Neuronal stem cell (in vitro differentiated cells): ENCODE measurements at regions not wholly inside any gene's neighbourhood (a gene's known extent, or its start where the extent isn't known, plus 50 kb on each side); places are given as distances from the start of the nearest gene placed in this dataset.

Experiments
- DNase-seq: peaks from one replicate; pipeline ENCODE4 v3.0.0-alpha.2; 2013; ENCODE audit warnings: low spot score
- H2AFZ ChIP-seq: one replicate; pipeline ENCODE4 v1.6.1; 2013; ENCODE audit warnings: mild to moderate bottlenecking, low read length, inconsistent platforms
- H2AK5ac ChIP-seq: 2 replicates; pipeline ENCODE4 v1.6.1; 2013; ENCODE audit warnings: low read depth, mild to moderate bottlenecking, inconsistent platforms, low read length, moderate library complexity, mixed read lengths
- H2BK120ac ChIP-seq: 2 replicates; pipeline ENCODE4 v1.6.1; 2013; ENCODE audit warnings: low read depth, mild to moderate bottlenecking, inconsistent platforms, low read length, moderate library complexity, mixed read lengths
- H2BK12ac ChIP-seq: one replicate; pipeline ENCODE4 v1.6.1; 2013; ENCODE audit warnings: low read length, inconsistent platforms
- H2BK15ac ChIP-seq: 2 replicates; pipeline ENCODE4 v1.6.1; 2013; ENCODE audit warnings: mild to moderate bottlenecking, low read length, inconsistent platforms, mixed read lengths
- H2BK5ac ChIP-seq: one replicate; pipeline ENCODE4 v1.6.1; 2013; ENCODE audit warnings: inconsistent platforms, mild to moderate bottlenecking, low read length, moderate library complexity
- H3K14ac ChIP-seq: one replicate; pipeline ENCODE4 v1.6.1; 2013; ENCODE audit warnings: low read length, inconsistent platforms
- H3K18ac ChIP-seq: 2 replicates; pipeline ENCODE4 v1.6.1; 2013; ENCODE audit warnings: low read length, inconsistent platforms
- H3K23ac ChIP-seq: 2 replicates; pipeline ENCODE4 v1.6.1; 2013; ENCODE audit warnings: low read depth, mild to moderate bottlenecking, mixed read lengths, low read length, inconsistent platforms; ENCODE audit not compliant: poor library complexity
- H3K27ac ChIP-seq: replicated peaks from 3 replicates; pipeline ENCODE4 v1.5.1; 2013; ENCODE audit warnings: low read length, inconsistent platforms
- H3K27me3 ChIP-seq, 3 experiments: 2 replicates each; pipeline ENCODE4 v1.6.1; 2013; ENCODE audit warnings: low read length in 3 of 3, mild to moderate bottlenecking in 2 of 3, inconsistent platforms in 1 of 3, low read depth in 1 of 3, mixed read lengths in 1 of 3, moderate library complexity in 1 of 3; ENCODE audit not compliant: control insufficient read depth in 3 of 3, insufficient read depth in 3 of 3
- H3K36me3 ChIP-seq, 2 donors: replicated peaks in 1 of 2; 2 replicates each; pipeline ENCODE4 v1.6.1; 2013; ENCODE audit warnings: low read length in 2 of 2; ENCODE audit not compliant: control insufficient read depth in 2 of 2, insufficient read depth in 2 of 2
- H3K4ac ChIP-seq: 2 replicates; pipeline ENCODE4 v1.6.1; 2013; ENCODE audit warnings: inconsistent platforms, mild to moderate bottlenecking, low read length, moderate library complexity
- H3K4me1 ChIP-seq, 2 donors: 1 replicate in 1 of 2; 2 replicates in 1 of 2; pipeline ENCODE4 v1.6.1; 2013; ENCODE audit warnings: low read length in 2 of 2, low read depth in 1 of 2; ENCODE audit not compliant: control insufficient read depth in 2 of 2, insufficient read depth in 1 of 2
- H3K4me2 ChIP-seq: one replicate; pipeline ENCODE4 v1.6.1; 2013; ENCODE audit warnings: mild to moderate bottlenecking, low read length, inconsistent platforms; ENCODE audit not compliant: insufficient read depth, poor library complexity, severe bottlenecking
- H3K4me3 ChIP-seq, 2 donors: 2 replicates each; pipeline ENCODE4 v1.5.1; 2013; ENCODE audit warnings: low read length in 2 of 2, mild to moderate bottlenecking in 2 of 2, inconsistent platforms in 1 of 2, moderate library complexity in 1 of 2
- H3K79me1 ChIP-seq: one replicate; pipeline ENCODE4 v1.6.1; 2013; ENCODE audit warnings: low read depth, mild to moderate bottlenecking, inconsistent platforms, low read length, moderate library complexity
- H3K9ac ChIP-seq: one replicate; pipeline ENCODE4 v1.6.1; 2013; ENCODE audit warnings: mild to moderate bottlenecking, low read depth, low read length, inconsistent platforms; ENCODE audit not compliant: poor library complexity
- H3K9me3 ChIP-seq, 2 donors: replicated peaks in 1 of 2; 2 replicates each; pipeline versions ENCODE3 to v1.6.1; 2013; ENCODE audit warnings: low read length in 2 of 2, mild to moderate bottlenecking in 2 of 2, inconsistent platforms in 1 of 2, low read depth in 1 of 2, mixed read lengths in 1 of 2, moderate library complexity in 1 of 2; ENCODE audit not compliant: control insufficient read depth in 2 of 2, insufficient read depth in 1 of 2
- H4K8ac ChIP-seq: one replicate; pipeline ENCODE4 v1.6.1; 2013; ENCODE audit warnings: low read depth, mild to moderate bottlenecking, inconsistent platforms, low read length, moderate library complexity
- H4K91ac ChIP-seq: one replicate; pipeline ENCODE4 v1.6.1; 2013; ENCODE audit warnings: low read length, low read depth, mild to moderate bottlenecking, inconsistent platforms; ENCODE audit not compliant: poor library complexity
- WGBS, 2 donors: extraction: QIAGEN DNeasy Blood & Tissue Kit; methylation state at CpG; one replicate each; pipeline ENCODE4 v1.1.7; 2013; ENCODE audit warnings: missing lambda C conversion rate in 2 of 2, mixed read lengths in 1 of 2; ENCODE audit not compliant: insufficient read length in 2 of 2, insufficient replicate concordance in 1 of 2; ENCODE audit errors: extremely low coverage in 2 of 2; 5-methylcytosine and 5-hydroxymethylcytosine counted together

DNA sequence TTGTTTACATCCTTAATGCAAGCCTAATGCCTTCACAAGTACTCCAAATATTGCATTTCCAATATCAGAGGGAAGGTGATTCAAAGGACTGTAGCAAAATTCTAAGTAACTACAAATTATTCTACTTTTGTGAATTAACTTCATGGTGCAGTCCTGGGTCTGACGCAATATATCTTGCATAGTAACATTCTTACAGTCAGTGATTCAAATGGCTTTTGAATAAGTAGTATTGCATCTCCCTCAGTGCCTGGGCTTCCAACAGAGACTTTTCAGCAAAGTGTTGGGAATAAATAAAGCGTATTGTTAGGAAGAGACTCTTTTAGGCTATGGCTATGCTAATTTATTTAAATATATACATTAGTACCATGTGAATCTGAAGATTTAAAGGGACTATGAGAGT, 564.7 kb upstream of the COBL start:
- no peaks in the 10 kb centered on the region for H3K79me1 ChIP-seq
- no peak overlapping the region for H4K91ac ChIP-seq
- no peaks in the 10 kb centered on the region for H3K36me3 ChIP-seq
- no peak overlapping the region for H2AK5ac ChIP-seq
- no peaks in the 10 kb centered on the region for H3K27me3 ChIP-seq
- WGBS, 2 donors: no CpG with 5 or more reads among the region's 2 CpGs
- no peak overlapping the region for H2BK12ac ChIP-seq
- H3K4me3 ChIP-seq: no peak overlapping the region
- DNase-seq: no peak
- H2AFZ ChIP-seq: peak overlapping the region; percentile 27
- no peaks in the 10 kb centered on the region for H3K9me3 ChIP-seq
- H2BK15ac ChIP-seq: no peak overlapping the region
- H3K27ac ChIP-seq: no peak overlapping the region
- no peak overlapping the region for H3K23ac ChIP-seq
- H3K9ac ChIP-seq: no peak overlapping the region
- H3K4me1 ChIP-seq: peaks cover 5 to 11% of the 10 kb centered on the region in 2 donors
- H3K18ac ChIP-seq: no peak overlapping the region
- no peak overlapping the region for H3K14ac ChIP-seq
- H3K4ac ChIP-seq: no peak overlapping the region
- H4K8ac ChIP-seq: no peak overlapping the region
- H3K4me2 ChIP-seq: no peak overlapping the region
- no peak overlapping the region for H2BK120ac ChIP-seq
- H2BK5ac ChIP-seq: no peak overlapping the region

DNA sequence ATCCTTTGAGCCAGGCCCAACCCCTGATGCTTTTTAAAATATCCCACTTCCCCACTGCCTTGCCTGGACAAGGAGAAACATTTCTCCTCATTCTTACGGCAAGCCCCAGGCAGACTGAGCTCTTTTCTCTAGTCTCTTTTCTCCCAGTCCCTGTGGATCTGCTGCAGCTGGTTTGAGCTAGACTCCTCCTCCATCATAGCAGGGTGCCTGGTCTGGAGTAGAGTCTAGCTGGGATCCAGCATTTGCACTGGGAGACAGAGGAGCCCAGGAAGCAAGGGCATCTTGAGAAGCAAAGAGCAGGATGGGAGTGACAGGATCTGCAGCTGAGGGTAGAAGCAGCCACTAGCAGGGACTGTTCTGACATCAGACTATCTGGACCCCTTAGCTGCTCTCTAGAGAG, 562.3 kb upstream of the COBL start:
- no CpG with 5 or more reads among the region's 1 CpG for WGBS, 2 donors
- Histone ChIP-seq H3K23ac (no peak overlapping the region), H3K14ac (no peak overlapping the region)

DNA sequence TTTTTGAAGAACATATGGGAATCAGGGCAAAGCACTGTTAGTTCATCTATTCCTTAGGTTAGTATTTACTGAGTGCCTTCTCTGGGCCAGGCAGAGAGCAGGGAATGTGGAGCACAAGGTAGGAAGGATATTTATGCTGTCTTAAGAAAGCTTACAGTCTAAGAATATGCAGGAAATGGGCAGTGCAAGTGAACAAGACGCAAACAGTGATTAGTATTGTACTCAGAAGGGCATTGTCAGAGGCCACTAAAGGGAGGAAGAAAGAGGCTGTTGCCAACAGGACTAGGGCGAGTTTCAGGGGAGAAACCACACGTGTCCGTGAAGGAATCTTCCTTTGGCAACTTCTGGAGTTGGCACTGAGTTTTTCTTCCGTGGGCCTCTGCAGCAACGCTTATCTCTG, 552.8 kb upstream of the COBL start:
- Histone ChIP-seq H4K91ac (no peak overlapping the region), H3K9me3 (no peaks in the 10 kb centered on the region), H2BK5ac (no peak overlapping the region), H2AK5ac (no peak overlapping the region), H3K36me3 (no peaks in the 10 kb centered on the region), H3K18ac (no peak overlapping the region), H3K79me1 (no peaks in the 10 kb centered on the region), H3K14ac (no peak overlapping the region), H3K9ac (no peak overlapping the region), H2BK15ac (no peak overlapping the region), H2BK120ac (no peak overlapping the region), H3K27ac (no peak overlapping the region), H3K23ac (no peak overlapping the region), H4K8ac (no peak overlapping the region), H2AFZ (no peak overlapping the region), H2BK12ac (no peak overlapping the region), H3K4me2 (no peak overlapping the region), H3K4me3 (no peak overlapping the region), H3K4me1 (no peaks in the 10 kb centered on the region), H3K27me3 (no peaks in the 10 kb centered on the region), H3K4ac (no peak overlapping the region)
- no peak for DNase-seq
- no CpG with 5 or more reads among the region's 6 CpGs for WGBS, 2 donors

More for the DNA sequence above, 562.3 kb upstream of the COBL start:
- Histone ChIP-seq H3K4me3 (no peak overlapping the region), H3K18ac (no peak overlapping the region), H2BK5ac (no peak overlapping the region), H2BK120ac (no peak overlapping the region), H4K91ac (no peak overlapping the region), H3K36me3 (no peaks in the 10 kb centered on the region), H3K27ac (no peak overlapping the region), H3K4ac (no peak overlapping the region), H3K79me1 (no peaks in the 10 kb centered on the region), H2BK12ac (no peak overlapping the region), H2AK5ac (no peak overlapping the region), H3K9ac (no peak overlapping the region), H3K27me3 (no peaks in the 10 kb centered on the region), H3K4me2 (no peak overlapping the region), H4K8ac (no peak overlapping the region), H2BK15ac (no peak overlapping the region), H3K4me1 (peaks cover 6 to 11% of the 10 kb centered on the region in 2 donors), H2AFZ (peak overlapping the region; percentile 78), H3K9me3 (no peaks in the 10 kb centered on the region)
- DNase-seq: no peak

DNA sequence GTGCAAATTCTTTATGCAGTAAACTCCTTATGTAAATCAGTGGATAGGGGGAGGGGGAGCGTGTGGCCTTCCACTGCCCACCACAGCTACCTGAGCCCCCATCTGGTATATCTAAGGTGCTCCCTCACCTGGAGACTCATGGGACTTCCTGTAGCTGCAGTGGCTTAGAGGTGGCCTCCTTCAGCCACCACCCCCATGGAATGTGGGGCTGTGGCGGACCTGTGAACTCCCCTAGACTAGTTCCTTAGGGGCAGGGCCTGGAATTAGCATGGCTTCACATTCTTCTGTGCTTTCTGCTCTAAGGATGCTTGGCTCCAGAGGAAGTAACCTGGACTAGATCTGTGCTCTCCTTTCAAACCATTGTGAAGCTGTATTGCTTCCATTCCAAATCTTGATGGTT, 550.5 kb upstream of the COBL start:
- Histone ChIP-seq H3K9me3 (no peaks in the 10 kb centered on the region), H2BK5ac (no peak overlapping the region), H3K27me3 (no peaks in the 10 kb centered on the region), H3K79me1 (no peaks in the 10 kb centered on the region), H3K27ac (no peak overlapping the region), H4K91ac (no peak overlapping the region), H3K4me2 (no peak overlapping the region), H3K9ac (no peak overlapping the region), H3K14ac (no peak overlapping the region), H3K4ac (no peak overlapping the region), H3K4me3 (no peak overlapping the region), H2BK120ac (no peak overlapping the region), H2AK5ac (no peak overlapping the region), H2BK15ac (no peak overlapping the region), H4K8ac (no peak overlapping the region), H3K4me1 (no peaks in the 10 kb centered on the region), H3K18ac (peak overlapping the region; percentile 45), H2BK12ac (no peak overlapping the region), H3K23ac (peak overlapping the region; percentile 14), H2AFZ (no peak overlapping the region), H3K36me3 (no peaks in the 10 kb centered on the region)
- no peak for DNase-seq
- WGBS, 2 donors: no CpG with 5 or more reads among the region's 2 CpGs
